Peyer's patch (tissue), 4 donors: ENCODE measurements at regions not wholly inside any gene's neighbourhood (a gene's known extent, or its start where the extent isn't known, plus 50 kb on each side); places are given as distances from the start of the nearest gene placed in this dataset.
"Not testable (repeated sequence)": the region's sequence is repeated elsewhere in the genome, so short reads cannot be mapped to it uniquely, and the experiment has no call there.

Experiments used
- DNase-seq, 3 donors: peaks; one replicate each; pipeline ENCODE4 v3.0.0-alpha.2; 2017 to 2019
- H3K27ac ChIP-seq, 4 donors: fragments of 200-600 bp; sonication (generic); one replicate each; pipeline ENCODE4 v1.5.1; 2016 to 2019
- H3K27me3 ChIP-seq, 2 donors: fragments of 200-600 bp; sonication (generic); one replicate each; pipeline ENCODE4 v1.5.1; 2019
- H3K36me3 ChIP-seq, 3 donors: fragments of 200-600 bp; sonication (generic); one replicate each; pipeline ENCODE4 v1.5.1; 2016 to 2019
- H3K4me1 ChIP-seq, 4 donors: fragments of 200-600 bp; sonication (generic); one replicate each; pipeline ENCODE4 v1.5.1; 2016 to 2019
- H3K4me3 ChIP-seq, 4 donors: fragments of 200-600 bp; sonication (generic); 1 replicate in 3 of 4; 2 replicates in 1 of 4; pipeline ENCODE4 v1.5.1; 2016 to 2019; ENCODE audit warnings: mild to moderate bottlenecking in 1 of 4
- H3K9me3 ChIP-seq, 4 donors: fragments of 200-600 bp; sonication (generic); one replicate each; pipeline ENCODE4 v1.5.1; 2016 to 2019; ENCODE audit warnings: mild to moderate bottlenecking in 1 of 4
- POLR2A ChIP-seq, 2 donors: fragments of 450-650 bp; IDR thresholded peaks; one replicate each; pipeline ENCODE4 v1.5.1; 2017; ENCODE audit warnings: antibody characterized with exemption in 2 of 2, mild to moderate bottlenecking in 2 of 2, moderate library complexity in 2 of 2
- TF ChIP-seq, protein P1 (sequence below), 6 experiments: fragments of 450-650 bp in 4 of 6; fragments of 200-600 bp in 2 of 6; sonication (generic) in 1 of 6; IDR thresholded peaks; one replicate each; pipeline ENCODE4 v1.5.1; 2017 to 2019; ENCODE audit warnings: antibody characterized with exemption in 6 of 6, mild to moderate bottlenecking in 3 of 6, moderate library complexity in 1 of 6

DNA sequence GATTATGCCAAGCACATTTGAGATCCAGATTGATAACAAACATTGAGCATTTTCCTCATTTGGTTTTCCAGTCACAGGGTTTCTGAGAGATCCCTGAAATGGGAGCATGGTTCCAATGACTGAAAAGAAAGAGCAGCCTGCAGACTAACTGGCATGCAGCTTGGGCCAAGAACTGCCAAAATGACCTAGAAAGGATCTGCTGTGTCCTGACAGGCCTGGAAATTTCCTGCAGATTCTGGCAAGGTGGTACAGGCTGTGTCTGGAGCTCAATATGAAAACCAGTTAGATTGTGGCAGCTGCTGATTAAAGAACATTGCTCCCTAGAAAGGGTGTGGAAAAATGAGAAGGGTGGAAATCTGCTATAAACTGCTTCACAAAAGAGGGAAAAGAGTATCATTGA lies 417.3 kb downstream of the IPO8 start:
- TF ChIP-seq, protein P1, sequence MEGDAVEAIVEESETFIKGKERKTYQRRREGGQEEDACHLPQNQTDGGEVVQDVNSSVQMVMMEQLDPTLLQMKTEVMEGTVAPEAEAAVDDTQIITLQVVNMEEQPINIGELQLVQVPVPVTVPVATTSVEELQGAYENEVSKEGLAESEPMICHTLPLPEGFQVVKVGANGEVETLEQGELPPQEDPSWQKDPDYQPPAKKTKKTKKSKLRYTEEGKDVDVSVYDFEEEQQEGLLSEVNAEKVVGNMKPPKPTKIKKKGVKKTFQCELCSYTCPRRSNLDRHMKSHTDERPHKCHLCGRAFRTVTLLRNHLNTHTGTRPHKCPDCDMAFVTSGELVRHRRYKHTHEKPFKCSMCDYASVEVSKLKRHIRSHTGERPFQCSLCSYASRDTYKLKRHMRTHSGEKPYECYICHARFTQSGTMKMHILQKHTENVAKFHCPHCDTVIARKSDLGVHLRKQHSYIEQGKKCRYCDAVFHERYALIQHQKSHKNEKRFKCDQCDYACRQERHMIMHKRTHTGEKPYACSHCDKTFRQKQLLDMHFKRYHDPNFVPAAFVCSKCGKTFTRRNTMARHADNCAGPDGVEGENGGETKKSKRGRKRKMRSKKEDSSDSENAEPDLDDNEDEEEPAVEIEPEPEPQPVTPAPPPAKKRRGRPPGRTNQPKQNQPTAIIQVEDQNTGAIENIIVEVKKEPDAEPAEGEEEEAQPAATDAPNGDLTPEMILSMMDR (IDR thresholded peaks at IDR 0.05) = no peak
- TF ChIP-seq POLR2A (IDR thresholded peaks at IDR 0.05) = no peak
- DNase-seq = no peak

DNA sequence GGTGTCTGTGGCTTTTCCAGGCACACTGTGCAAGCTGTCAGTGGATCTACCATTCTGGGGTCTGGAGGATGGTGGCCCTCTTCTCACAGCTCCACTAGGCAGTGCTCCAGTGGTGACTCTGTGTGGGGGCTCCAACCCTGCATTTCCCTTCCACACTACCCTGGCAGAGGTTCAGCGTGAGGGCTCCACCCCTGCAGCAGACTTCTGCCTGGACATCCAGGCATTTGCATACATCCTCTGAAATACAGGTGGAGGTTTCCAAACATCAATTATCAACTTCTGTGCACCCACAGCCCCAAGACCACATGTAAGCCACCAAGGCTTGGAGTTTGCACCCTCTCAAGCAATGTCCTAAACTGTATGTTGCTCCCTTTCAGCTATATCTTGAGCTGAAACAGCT lies 423.2 kb downstream of the IPO8 start:
- H3K9me3 ChIP-seq, H3K4me3 ChIP-seq, H3K4me1 ChIP-seq, H3K27ac ChIP-seq, H3K27me3 ChIP-seq, H3K36me3 ChIP-seq, DNase-seq: not testable (repeated sequence)

More for the DNA sequence above, 417.3 kb downstream of the IPO8 start:
- no peaks in the 10 kb centered on the region for H3K27me3 ChIP-seq
- H3K9me3 ChIP-seq = no peaks in the 10 kb centered on the region
- H3K4me3 ChIP-seq = no peak overlapping the region
- no peak overlapping the region for H3K27ac ChIP-seq
- H3K36me3 ChIP-seq = no peaks in the 10 kb centered on the region
- no peaks in the 10 kb centered on the region for H3K4me1 ChIP-seq

DNA sequence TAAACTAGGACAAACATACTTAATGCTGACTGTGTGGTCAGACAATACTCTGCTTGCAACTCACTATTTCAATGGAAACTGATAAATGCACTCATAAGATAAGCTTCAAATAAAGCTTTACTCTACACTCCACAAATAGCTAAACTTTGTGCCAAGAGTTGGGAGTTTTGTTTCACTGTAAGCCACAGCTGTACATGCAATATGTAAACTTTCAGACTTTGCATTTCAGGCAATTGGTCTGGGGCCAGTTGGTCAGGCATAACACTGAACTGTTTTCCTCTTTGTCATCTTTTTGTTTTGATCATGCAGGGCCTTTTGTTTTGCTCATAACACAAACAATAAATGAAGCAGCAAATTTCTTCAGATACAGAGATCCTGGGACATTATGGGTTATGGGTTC lies 426.2 kb downstream of the IPO8 start:
- Histone ChIP-seq H3K27me3 (no peaks in the 10 kb centered on the region), H3K27ac (no peak overlapping the region), H3K36me3 (no peaks in the 10 kb centered on the region), H3K4me3 (no peak overlapping the region), H3K9me3 (peaks cover 0 to 7% (median 2%) of the 10 kb centered on the region in 4 donors), H3K4me1 (no peaks in the 10 kb centered on the region)
- DNase-seq = no peak
- no peak for TF ChIP-seq POLR2A (IDR thresholded peaks at IDR 0.05)
- TF ChIP-seq, protein P1 (IDR thresholded peaks at IDR 0.05) = no peak

DNA sequence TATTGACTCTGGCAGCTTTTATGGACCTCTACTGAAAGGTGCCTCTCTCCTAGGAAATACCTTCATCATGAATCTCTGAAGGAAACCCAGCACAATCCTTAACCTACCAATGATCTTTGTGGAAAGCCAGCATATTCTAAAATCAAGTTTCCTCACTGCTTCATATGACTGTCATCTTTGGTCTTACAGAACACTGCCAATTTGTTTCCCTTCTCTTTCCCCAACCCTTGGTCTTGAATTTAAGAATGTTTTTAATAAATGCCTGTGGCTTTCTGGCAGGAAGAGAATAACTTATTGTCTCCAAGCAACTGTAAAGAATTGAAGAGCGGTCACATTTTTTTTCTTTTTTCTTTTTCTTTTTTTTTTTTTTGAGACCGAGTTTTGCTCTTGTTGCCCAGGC lies 427.6 kb downstream of the IPO8 start:
- Histone ChIP-seq H3K9me3 (peaks cover 0 to 7% (median 2%) of the 10 kb centered on the region in 4 donors), H3K27ac (no peak overlapping the region), H3K4me1 (no peaks in the 10 kb centered on the region), H3K4me3 (no peak overlapping the region), H3K27me3 (no peaks in the 10 kb centered on the region), H3K36me3 (no peaks in the 10 kb centered on the region)
- TF ChIP-seq, protein P1 (IDR thresholded peaks at IDR 0.05) = no peak
- TF ChIP-seq POLR2A (IDR thresholded peaks at IDR 0.05) = no peak
- DNase-seq = no peak

DNA sequence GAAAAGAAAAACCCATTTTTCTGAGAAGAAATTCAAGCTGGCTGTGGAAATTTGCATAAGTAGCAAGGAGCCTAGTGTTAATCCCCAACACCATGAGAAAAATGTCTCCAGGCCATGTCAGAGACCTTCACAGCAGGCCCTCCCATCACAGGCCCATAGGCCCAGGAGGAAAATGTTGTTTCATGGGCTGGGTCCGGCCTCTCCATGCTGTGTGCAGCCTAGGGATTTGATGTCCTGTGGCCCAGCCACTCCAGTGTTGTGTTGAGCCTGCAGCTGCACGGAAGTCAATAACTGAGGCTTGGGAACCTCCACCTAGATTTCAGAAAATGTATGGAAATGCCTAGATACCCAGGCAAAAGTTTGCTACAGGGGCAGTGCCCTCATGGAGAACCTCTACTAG lies 432.2 kb downstream of the IPO8 start:
- Histone ChIP-seq H3K4me3 (no peak overlapping the region), H3K36me3 (no peaks in the 10 kb centered on the region), H3K9me3 (no peaks in the 10 kb centered on the region), H3K4me1 (no peaks in the 10 kb centered on the region), H3K27me3 (no peaks in the 10 kb centered on the region), H3K27ac (no peak overlapping the region)
- TF ChIP-seq, protein P1 (IDR thresholded peaks at IDR 0.05) = no peak
- TF ChIP-seq POLR2A (IDR thresholded peaks at IDR 0.05) = no peak
- no peak for DNase-seq

DNA sequence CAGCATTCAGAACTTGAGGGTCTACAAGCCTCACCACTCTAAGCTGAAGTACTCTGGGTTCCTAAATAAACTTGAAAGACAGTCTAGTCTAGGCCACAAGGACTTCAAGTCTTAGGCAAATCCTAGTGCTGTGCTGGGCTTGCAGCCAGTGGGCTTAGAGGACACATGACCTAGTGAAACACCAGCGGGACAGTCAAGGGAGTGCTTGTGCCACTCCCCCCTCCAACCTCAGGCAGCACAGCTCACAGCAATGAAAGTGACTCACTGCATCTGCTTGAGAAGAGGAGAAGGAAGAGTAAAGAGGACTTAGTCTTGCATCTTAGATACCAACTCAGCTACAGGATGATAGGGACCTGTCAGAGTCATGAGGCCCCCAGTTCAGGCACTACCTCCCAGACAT lies 438.1 kb downstream of the IPO8 start:
- Histone ChIP-seq H3K27me3 (no peaks in the 10 kb centered on the region), H3K27ac (no peak overlapping the region), H3K36me3 (no peaks in the 10 kb centered on the region), H3K4me1 (no peaks in the 10 kb centered on the region), H3K4me3 (no peak overlapping the region), H3K9me3 (no peaks in the 10 kb centered on the region)
- TF ChIP-seq POLR2A (IDR thresholded peaks at IDR 0.05) = no peak
- TF ChIP-seq, protein P1 (IDR thresholded peaks at IDR 0.05) = no peak
- DNase-seq = no peak
